H1 (cell line): ENCODE measurements at regions not wholly inside any gene's neighbourhood (a gene's known extent, or its start where the extent isn't known, plus 50 kb on each side); places are given as distances from the start of the nearest gene placed in this dataset.

Experiments
- CTCF ChIA-PET: fragments of 300-600 bp; sonication (Branson Sonifier 250); formaldehyde crosslinking; loops from one replicate; lab custom pipeline; 2021; ENCODE audit not compliant: partially characterized antibody; lab: Charles Lee
- POLR2A ChIA-PET: fragments of 300-600 bp; sonication (Branson Sonifier 250); formaldehyde crosslinking; loops from one replicate; lab custom pipeline; 2021; ENCODE audit warnings: inconsistent platforms; ENCODE audit not compliant: partially characterized antibody; lab: Charles Lee
- DNase-seq, 2 experiments: peaks; one replicate each; pipeline versions ENCODE4 v3.0.0 to v3.0.0-alpha.2; 2010 to 2022; ENCODE audit warnings: low spot score in 2 of 2, low read depth in 1 of 2, mixed read lengths in 1 of 2
- FAIRE-seq: peaks from 2 replicates; lab custom pipeline; 2011; peaks lifted over from hg19 to GRCh38; lab: Jason Lieb, UNC
- H2AFZ ChIP-seq: 2 replicates; pipeline ENCODE4 v1.8.1; 2012; ENCODE audit warnings: low read length, inconsistent platforms
- H2AK5ac ChIP-seq: 2 replicates; pipeline ENCODE4 v1.6.1; 2013; ENCODE audit warnings: low read depth, low read length
- H2BK120ac ChIP-seq: replicated peaks from 2 replicates; pipeline ENCODE3; 2013; ENCODE audit warnings: low read depth, low read length, inconsistent platforms
- H2BK12ac ChIP-seq: 2 replicates; pipeline ENCODE4 v1.6.1; 2013; ENCODE audit warnings: low read depth, low read length
- H2BK15ac ChIP-seq: 2 replicates; pipeline ENCODE4 v1.6.1; 2013; ENCODE audit warnings: low read length
- H2BK20ac ChIP-seq: 2 replicates; pipeline ENCODE4 v1.6.1; 2013; ENCODE audit warnings: low read length
- H2BK5ac ChIP-seq: 2 replicates; pipeline ENCODE4 v1.6.1; 2013; ENCODE audit warnings: low read depth, low read length
- H3K14ac ChIP-seq: 2 replicates; pipeline ENCODE4 v1.6.1; 2013; ENCODE audit warnings: inconsistent platforms; ENCODE audit not compliant: insufficient read length
- H3K18ac ChIP-seq: 2 replicates; pipeline ENCODE4 v1.6.1; 2013; ENCODE audit warnings: low read length; ENCODE audit errors: extremely low read depth
- H3K23ac ChIP-seq: 2 replicates; pipeline ENCODE4 v1.6.1; 2013; ENCODE audit warnings: inconsistent platforms; ENCODE audit not compliant: insufficient read length
- H3K23me2 ChIP-seq: 2 replicates; pipeline ENCODE4 v1.6.1; 2013; ENCODE audit warnings: low read depth, low read length
- H3K27ac ChIP-seq: 2 replicates; pipeline ENCODE4 v1.6.1; 2011; ENCODE audit warnings: low read depth, low read length, inconsistent platforms
- H3K27me3 ChIP-seq, 4 experiments: replicated peaks in 1 of 4; 1 replicate in 1 of 4; 2 replicates in 3 of 4; pipeline versions ENCODE4 v1.6.1 to v1.8.1; 2011 to 2013; ENCODE audit warnings: low read length in 3 of 4, mild to moderate bottlenecking in 3 of 4, inconsistent platforms in 2 of 4, mixed read lengths in 2 of 4, moderate library complexity in 1 of 4; ENCODE audit not compliant: control insufficient read depth in 3 of 4, insufficient read depth in 3 of 4; ENCODE audit errors: extremely low read depth in 1 of 4
- H3K36me3 ChIP-seq, 4 experiments: 2 replicates each; pipeline versions ENCODE4 v1.6.1 to v1.8.1; 2011 to 2013; ENCODE audit warnings: mild to moderate bottlenecking in 4 of 4, low read length in 3 of 4, moderate library complexity in 2 of 4, control low read depth in 1 of 4, inconsistent platforms in 1 of 4; ENCODE audit not compliant: insufficient read depth in 4 of 4, control insufficient read depth in 2 of 4
- H3K4ac ChIP-seq: replicated peaks from 2 replicates; pipeline ENCODE3; 2013; ENCODE audit warnings: low read length, low read depth, mixed read lengths, inconsistent platforms; ENCODE audit not compliant: insufficient read length
- H3K4me1 ChIP-seq, 4 experiments: replicated peaks in 1 of 4; 1 replicate in 1 of 4; 2 replicates in 3 of 4; pipeline versions ENCODE4 v1.6.1 to v1.8.1; 2011 to 2013; ENCODE audit warnings: low read length in 3 of 4, inconsistent platforms in 2 of 4, mixed read lengths in 1 of 4; ENCODE audit not compliant: insufficient read depth in 4 of 4, control insufficient read depth in 3 of 4
- H3K4me2 ChIP-seq, 2 experiments: 2 replicates each; pipeline versions ENCODE4 v1.6.1 to v1.8.1; 2011 to 2013; ENCODE audit warnings: low read depth in 2 of 2, low read length in 2 of 2, control low read depth in 1 of 2, inconsistent platforms in 1 of 2, mild to moderate bottlenecking in 1 of 2; ENCODE audit not compliant: insufficient read depth in 1 of 2
- H3K4me3 ChIP-seq, 4 experiments: fragments of 200-600, 300-600 bp in 1 of 4; sonication (generic), shearing (Covaris generic), sonication (Bioruptor Twin) in 1 of 4; 2 replicates each; pipeline versions ENCODE4 v1.5.1 to v1.8.1; 2011 to 2016; ENCODE audit warnings: low read length in 4 of 4, low read depth in 3 of 4, control low read depth in 2 of 4, inconsistent platforms in 2 of 4, mild to moderate bottlenecking in 2 of 4, mixed read lengths in 1 of 4, moderate library complexity in 1 of 4; ENCODE audit not compliant: insufficient read depth in 2 of 4; ENCODE audit errors: extremely low read depth in 1 of 4
- H3K56ac ChIP-seq: replicated peaks from 2 replicates; pipeline ENCODE3; 2013; ENCODE audit warnings: low read depth, mild to moderate bottlenecking, mixed read lengths, low read length, inconsistent platforms; ENCODE audit not compliant: insufficient read length
- H3K79me1 ChIP-seq: 2 replicates; pipeline ENCODE4 v1.6.1; 2013; ENCODE audit warnings: low read depth, low read length, control low read depth
- H3K79me2 ChIP-seq, 2 experiments: 2 replicates each; pipeline versions ENCODE4 v1.6.1 to v1.8.1; 2012 to 2013; ENCODE audit warnings: low read length in 2 of 2, mild to moderate bottlenecking in 2 of 2, inconsistent platforms in 1 of 2; ENCODE audit not compliant: insufficient read depth in 2 of 2, control insufficient read depth in 1 of 2
- H3K9ac ChIP-seq, 4 experiments: replicated peaks in 1 of 4; 1 replicate in 1 of 4; 2 replicates in 3 of 4; pipeline versions ENCODE4 v1.6.1 to v1.8.1; 2011 to 2013; ENCODE audit warnings: low read depth in 3 of 4, low read length in 3 of 4, control low read depth in 2 of 4, mild to moderate bottlenecking in 2 of 4, moderate library complexity in 2 of 4, inconsistent platforms in 1 of 4; ENCODE audit errors: extremely low read depth in 1 of 4
- H3K9me3 ChIP-seq, 2 experiments: 2 replicates each; pipeline versions ENCODE4 v1.6.1 to v1.8.1; 2012 to 2013; ENCODE audit warnings: mild to moderate bottlenecking in 2 of 2, moderate library complexity in 2 of 2, control low read depth in 1 of 2, inconsistent platforms in 1 of 2, low read depth in 1 of 2, low read length in 1 of 2, mixed read lengths in 1 of 2; ENCODE audit not compliant: insufficient read depth in 2 of 2
- H4K20me1 ChIP-seq, 2 experiments: replicated peaks in 1 of 2; 2 replicates each; pipeline versions ENCODE3 to v1.8.1; 2011 to 2013; ENCODE audit warnings: inconsistent platforms in 2 of 2, low read length in 2 of 2, mild to moderate bottlenecking in 1 of 2; ENCODE audit not compliant: insufficient read depth in 2 of 2, control insufficient read depth in 1 of 2
- H4K5ac ChIP-seq: 2 replicates; pipeline ENCODE4 v1.6.1; 2013; ENCODE audit warnings: low read length, low read depth, mixed read lengths, inconsistent platforms; ENCODE audit not compliant: insufficient read length
- H4K8ac ChIP-seq: 2 replicates; pipeline ENCODE4 v1.8.0; 2013; ENCODE audit warnings: mild to moderate bottlenecking, moderate library complexity, low read length, inconsistent platforms; ENCODE audit not compliant: insufficient read depth; ENCODE audit errors: extremely low read depth
- H4K91ac ChIP-seq: replicated peaks from 2 replicates; pipeline ENCODE3; 2013; ENCODE audit warnings: low read length, mixed read lengths, inconsistent platforms; ENCODE audit not compliant: insufficient read length
- ASH2L ChIP-seq: fragments of 200-600, 300-600 bp; sonication (generic); IDR thresholded peaks from one replicate; pipeline ENCODE4 v1.7.1; 2017; ENCODE audit warnings: low read length
- CEBPB ChIP-seq: IDR thresholded peaks from 2 replicates; pipeline ENCODE4 v1.6.1; 2012; ENCODE audit warnings: low read depth, low read length
- PHF8 ChIP-seq: fragments of 200-600 bp; sonication (generic); conservative IDR thresholded peaks from 2 replicates; pipeline ENCODE4 v1.7.1; 2012; ENCODE audit warnings: low read depth, mild to moderate bottlenecking, inconsistent platforms, low read length, moderate library complexity
- TF ChIP-seq, protein P1 (sequence below): IDR thresholded peaks from 2 replicates; pipeline ENCODE4 v1.6.1; 2011; ENCODE audit warnings: low read depth, mild to moderate bottlenecking, low read length; ENCODE audit not compliant: insufficient read depth
- TF ChIP-seq, protein P2 (sequence below): IDR thresholded peaks from 2 replicates; pipeline ENCODE4 v1.6.1; 2011; ENCODE audit warnings: low read length, improper control_type of control experiment

DNA sequence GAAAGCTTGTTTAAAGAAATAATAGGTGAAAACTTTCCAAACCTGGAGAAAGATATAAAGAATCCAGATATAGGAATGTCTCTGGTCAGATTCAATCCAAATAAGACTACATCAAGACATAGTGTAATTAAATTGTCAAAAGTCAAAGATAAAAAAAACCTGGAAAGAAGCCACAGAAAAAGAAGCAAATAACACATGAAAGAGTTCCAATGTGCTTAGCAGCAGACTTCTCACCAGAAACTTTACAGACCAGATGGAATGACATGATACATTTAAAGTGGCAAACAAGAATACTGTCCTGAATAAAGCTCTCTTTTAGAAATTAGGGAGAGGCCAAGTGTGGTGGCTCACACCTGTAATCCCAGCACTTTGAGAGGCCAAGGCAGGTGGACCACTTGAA, 1039.9 kb downstream of the KCNT2 start:
- Histone ChIP-seq H3K9me3 (no peaks in the 10 kb centered on the region), H2BK20ac (no peak overlapping the region), H2BK12ac (no peak overlapping the region), H2AFZ (no peak overlapping the region), H3K9ac (no peak overlapping the region), H4K8ac (no peak overlapping the region), H2AK5ac (no peak overlapping the region), H3K14ac (no peak overlapping the region), H3K27ac (no peak overlapping the region), H3K79me2 (no peaks in the 10 kb centered on the region), H3K36me3 (no peaks in the 10 kb centered on the region), H3K23ac (no peak overlapping the region), H4K5ac (no peak overlapping the region), H3K4me2 (no peak overlapping the region), H4K91ac (no peak overlapping the region), H2BK120ac (no peak overlapping the region), H3K27me3 (no peaks in the 10 kb centered on the region), H3K4ac (no peak overlapping the region), H3K56ac (no peak overlapping the region), H3K18ac (no peak overlapping the region), H3K79me1 (no peaks in the 10 kb centered on the region), H2BK15ac (no peak overlapping the region), H3K4me3 (no peak overlapping the region), H4K20me1 (no peaks in the 10 kb centered on the region), H3K4me1 (no peaks in the 10 kb centered on the region), H3K23me2 (no peaks in the 10 kb centered on the region), H2BK5ac (no peak overlapping the region)
- FAIRE-seq (no peak), DNase-seq (no peak)
- TF ChIP-seq, protein P1, sequence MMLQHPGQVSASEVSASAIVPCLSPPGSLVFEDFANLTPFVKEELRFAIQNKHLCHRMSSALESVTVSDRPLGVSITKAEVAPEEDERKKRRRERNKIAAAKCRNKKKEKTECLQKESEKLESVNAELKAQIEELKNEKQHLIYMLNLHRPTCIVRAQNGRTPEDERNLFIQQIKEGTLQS = no peak
- TF ChIP-seq ASH2L = no peak
- TF ChIP-seq, protein P2, sequence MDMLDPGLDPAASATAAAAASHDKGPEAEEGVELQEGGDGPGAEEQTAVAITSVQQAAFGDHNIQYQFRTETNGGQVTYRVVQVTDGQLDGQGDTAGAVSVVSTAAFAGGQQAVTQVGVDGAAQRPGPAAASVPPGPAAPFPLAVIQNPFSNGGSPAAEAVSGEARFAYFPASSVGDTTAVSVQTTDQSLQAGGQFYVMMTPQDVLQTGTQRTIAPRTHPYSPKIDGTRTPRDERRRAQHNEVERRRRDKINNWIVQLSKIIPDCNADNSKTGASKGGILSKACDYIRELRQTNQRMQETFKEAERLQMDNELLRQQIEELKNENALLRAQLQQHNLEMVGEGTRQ = no peak
- TF ChIP-seq CEBPB = no peak
- no peak for TF ChIP-seq PHF8
- CTCF ChIA-PET = no interaction called here
- POLR2A ChIA-PET = no interaction called here
